Endothelial cell of umbilical vein (primary cell): ENCODE measurements at regions not wholly inside any gene's neighbourhood (a gene's known extent, or its start where the extent isn't known, plus 50 kb on each side); places are given as distances from the start of the nearest gene placed in this dataset.

Experiments used
- BruUV-seq: library from RNA; stranded (reverse); fragments of 400-500 nt; replicated peaks from 2 replicates; lab custom pipeline; 2021; lab: Mats Ljungman, UMichigan
- CTCF ChIA-PET: fragments of 300-600, 350-600 bp; sonication (Branson Sonifier 250); formaldehyde crosslinking; loops from one replicate; lab custom pipeline; 2021; ENCODE audit warnings: antibody characterized with exemption, inconsistent platforms; lab: Charles Lee
- POLR2A ChIA-PET: fragments of 300-600, 350-600 bp; sonication (Branson Sonifier 250); formaldehyde crosslinking; loops from one replicate; lab custom pipeline; 2021; ENCODE audit warnings: antibody characterized with exemption, inconsistent platforms; lab: Charles Lee
- DNase-seq: peaks from one replicate; pipeline ENCODE4 v3.0.0-alpha.2; 2011; ENCODE audit warnings: low read depth, low spot score
- FAIRE-seq: peaks from 2 replicates; lab custom pipeline; 2011; peaks lifted over from hg19 to GRCh38; lab: Jason Lieb, UNC
- H2AFZ ChIP-seq: 2 replicates; pipeline ENCODE4 v1.6.0; 2012; ENCODE audit warnings: low read depth, low read length, control low read depth, inconsistent platforms
- H3K27ac ChIP-seq: 2 replicates; pipeline ENCODE4 v1.5.1; 2011; ENCODE audit warnings: low read depth, mild to moderate bottlenecking, control low read depth, low read length, moderate library complexity; ENCODE audit not compliant: insufficient read depth
- H3K27me3 ChIP-seq, 2 experiments: 2 replicates each; pipeline versions ENCODE4 v1.6.0 to v1.6.1; 2011; ENCODE audit warnings: low read length in 2 of 2, mixed read lengths in 1 of 2; ENCODE audit not compliant: control insufficient read depth in 2 of 2, insufficient read depth in 2 of 2
- H3K36me3 ChIP-seq, 2 experiments: 2 replicates in 1 of 2; 3 replicates in 1 of 2; pipeline ENCODE4 v1.5.1; 2011; ENCODE audit warnings: low read length in 2 of 2, mild to moderate bottlenecking in 1 of 2, moderate library complexity in 1 of 2; ENCODE audit not compliant: control insufficient read depth in 2 of 2, insufficient read depth in 2 of 2; ENCODE audit errors: extremely low read depth in 1 of 2
- H3K4me1 ChIP-seq: 3 replicates; pipeline ENCODE4 v1.5.1; 2011; ENCODE audit warnings: mild to moderate bottlenecking, low read length; ENCODE audit not compliant: control insufficient read depth, insufficient read depth; ENCODE audit errors: extremely low read depth
- H3K4me2 ChIP-seq: 2 replicates; pipeline ENCODE4 v1.6.1; 2011; ENCODE audit warnings: low read length, control low read depth, mixed read lengths; ENCODE audit not compliant: insufficient read depth
- H3K4me3 ChIP-seq, 3 experiments: fragments of 200-600 bp in 1 of 3; sonication (generic), shearing (Covaris generic) in 1 of 3; replicated peaks in 1 of 3; 2 replicates each; pipeline ENCODE4 v1.5.1; 2011 to 2016; ENCODE audit warnings: control low read depth in 3 of 3, low read length in 3 of 3, mild to moderate bottlenecking in 2 of 3, inconsistent platforms in 1 of 3, low read depth in 1 of 3, moderate library complexity in 1 of 3; ENCODE audit not compliant: insufficient read depth in 1 of 3
- H3K79me2 ChIP-seq: 2 replicates; pipeline ENCODE4 v1.6.0; 2012; ENCODE audit warnings: low read length, inconsistent platforms; ENCODE audit not compliant: control insufficient read depth, insufficient read depth
- H3K9ac ChIP-seq: replicated peaks from 2 replicates; pipeline ENCODE3; 2011; ENCODE audit warnings: low read length, control low read depth; ENCODE audit not compliant: insufficient read depth; ENCODE audit errors: extremely low read depth
- H3K9me1 ChIP-seq: replicated peaks from 3 replicates; pipeline ENCODE4 v1.6.0; 2011; ENCODE audit warnings: mild to moderate bottlenecking, low read length; ENCODE audit not compliant: control insufficient read depth, insufficient read depth; ENCODE audit errors: extremely low read depth
- H3K9me3 ChIP-seq: replicated peaks from 2 replicates; pipeline ENCODE4 v1.5.1; 2012; ENCODE audit warnings: low read length, inconsistent platforms; ENCODE audit not compliant: control insufficient read depth, insufficient read depth
- H4K20me1 ChIP-seq: replicated peaks from 2 replicates; pipeline ENCODE3; 2011; ENCODE audit warnings: mild to moderate bottlenecking, low read length; ENCODE audit not compliant: control insufficient read depth, insufficient read depth; ENCODE audit errors: extremely low read depth
- CTCF ChIP-seq, 2 donors: IDR thresholded peaks; 1 replicate in 1 of 2; 2 replicates in 1 of 2; pipeline ENCODE4 v1.5.1; 2011; ENCODE audit warnings: low read length in 2 of 2, mild to moderate bottlenecking in 2 of 2, moderate library complexity in 2 of 2, control low read depth in 1 of 2, inconsistent platforms in 1 of 2, low read depth in 1 of 2; ENCODE audit not compliant: insufficient read depth in 1 of 2; ENCODE audit errors: extremely low read depth in 1 of 2
- FOS ChIP-seq: IDR thresholded peaks from 2 replicates; pipeline ENCODE4 v1.6.1; 2011; ENCODE audit warnings: mild to moderate bottlenecking, low read length, moderate library complexity, borderline replicate concordance; ENCODE audit not compliant: insufficient read depth
- GATA2 ChIP-seq: IDR thresholded peaks from 2 replicates; pipeline ENCODE4 v1.7.0; 2011; ENCODE audit warnings: low read depth, mild to moderate bottlenecking, moderate library complexity, mixed read lengths, low read length; ENCODE audit not compliant: insufficient read length, insufficient read depth
- MYC ChIP-seq: IDR thresholded peaks from one replicate; pipeline ENCODE4 v1.6.1; 2011; ENCODE audit warnings: mild to moderate bottlenecking, low read depth, low read length
- POLR2A ChIP-seq: IDR thresholded peaks from 2 replicates; pipeline ENCODE4 v1.6.1; 2012; ENCODE audit warnings: low read depth, mild to moderate bottlenecking, control low read depth, low read length
- dilution Hi-C: fragments of 300-500 bp; cut with MboI; formaldehyde crosslinking; loops from one replicate; pipeline ENCODE4 v1.15.0; 2019; ENCODE audit warnings: low sequenced_read_pairs; ENCODE audit not compliant: extremely low pct_ligation_motif_present
- intact Hi-C: fragments of 100-400 bp; cut with micrococcal nuclease; formaldehyde crosslinking; loops from one replicate; pipeline ENCODE4 v1.10.0; 2022
- TF ChIP-seq, protein P1 (sequence below): IDR thresholded peaks from 2 replicates; pipeline ENCODE4 v1.6.1; 2011; ENCODE audit not compliant: insufficient read depth, insufficient read length

DNA sequence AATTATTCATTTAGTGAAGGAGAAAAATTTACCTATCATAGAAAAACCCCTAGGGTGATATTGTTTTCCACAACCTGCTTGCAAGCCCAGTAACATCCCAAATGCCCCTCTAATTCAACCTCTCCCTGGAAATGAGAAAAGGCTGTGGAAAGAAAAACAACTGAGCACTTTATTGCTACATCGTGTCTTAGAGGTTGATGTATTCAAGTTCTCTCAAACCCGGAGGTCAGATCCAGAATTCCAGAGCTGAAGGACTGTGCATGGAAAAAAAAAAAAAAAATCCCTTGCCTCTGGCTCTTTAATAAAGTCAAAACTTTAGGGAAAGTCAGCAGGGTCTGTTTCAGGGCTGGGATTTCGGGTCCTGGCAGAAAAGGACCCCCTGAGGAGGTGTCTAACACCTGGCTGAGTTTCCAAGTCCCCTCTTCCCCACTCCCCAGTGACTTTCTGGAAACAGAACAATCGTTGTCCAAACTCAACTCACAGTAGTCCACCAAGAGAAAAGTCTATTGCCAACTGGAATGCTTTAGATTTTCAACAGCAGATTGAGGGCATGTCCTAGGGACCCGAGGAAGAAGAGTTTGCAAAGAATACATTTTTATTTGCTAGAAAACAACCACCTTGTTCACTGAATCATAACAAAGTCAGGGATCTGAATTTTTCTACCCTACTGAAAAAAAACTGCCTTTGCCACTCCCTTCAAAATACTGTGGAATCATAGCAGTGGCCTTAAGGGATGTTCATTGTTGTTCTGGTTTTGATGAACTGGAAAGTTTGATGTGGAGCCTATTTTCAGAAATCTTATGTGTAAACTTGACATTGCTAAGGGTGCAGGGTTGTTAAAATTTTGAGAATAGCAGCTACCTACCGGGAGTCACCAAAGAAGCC is 207.5 kb upstream of the ADAMTS9 start:
- no peak for DNase-seq
- Histone ChIP-seq H3K4me1 (peaks cover 15% of the 10 kb centered on the region), H2AFZ (no peak overlapping the region), H3K4me3 (no peak overlapping the region), H3K9me3 (no peaks in the 10 kb centered on the region), H3K79me2 (no peaks in the 10 kb centered on the region), H3K27ac (no peak overlapping the region), H4K20me1 (no peaks in the 10 kb centered on the region), H3K4me2 (no peak overlapping the region), H3K9ac (no peak overlapping the region), H3K9me1 (no peaks in the 10 kb centered on the region), H3K36me3 (no peaks in the 10 kb centered on the region), H3K27me3 (no peaks in the 10 kb centered on the region)
- no TSS peak for BruUV-seq
- CTCF ChIA-PET, result interaction anchor here (1.1 kb wide), 1 partner anchor 9 kb away, joined by 3 read pairs; no protein-coding TSS in a partner anchor
- POLR2A ChIA-PET, result no interaction called here
- intact Hi-C loops (no loop called here), dilution Hi-C loops (no loop called here)
- no peak for FAIRE-seq
- no peak for TF ChIP-seq GATA2
- TF ChIP-seq, protein P1, sequence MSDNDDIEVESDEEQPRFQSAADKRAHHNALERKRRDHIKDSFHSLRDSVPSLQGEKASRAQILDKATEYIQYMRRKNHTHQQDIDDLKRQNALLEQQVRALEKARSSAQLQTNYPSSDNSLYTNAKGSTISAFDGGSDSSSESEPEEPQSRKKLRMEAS, result no peak

DNA sequence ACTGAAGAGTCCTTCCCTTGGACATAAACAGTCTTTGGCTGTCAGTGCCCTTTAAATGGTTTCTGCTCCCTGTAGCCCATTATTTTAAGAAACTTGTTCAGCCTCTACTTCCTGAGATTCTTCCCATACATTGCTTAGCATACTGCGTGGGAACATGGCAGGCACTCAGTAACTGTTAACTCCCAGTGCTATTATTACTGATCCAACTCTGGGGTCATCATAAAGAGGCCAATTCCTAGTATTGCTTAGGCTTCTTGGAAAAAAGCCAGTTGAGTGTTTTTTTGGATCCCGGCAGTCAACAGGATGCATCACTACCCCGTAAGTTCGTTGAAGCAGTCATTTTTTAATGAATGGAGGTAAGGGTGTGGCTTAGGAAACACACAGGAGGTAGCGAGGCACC is 206.2 kb upstream of the ADAMTS9 start:
- no peaks in the 10 kb centered on the region for H4K20me1 ChIP-seq
- H3K27ac ChIP-seq, result no peak overlapping the region
- dilution Hi-C loops, result no loop called here
- H3K79me2 ChIP-seq, result no peaks in the 10 kb centered on the region
- DNase-seq, result no peak
- no peaks in the 10 kb centered on the region for H3K9me3 ChIP-seq
- no TSS peak for BruUV-seq
- no peak overlapping the region for H3K4me3 ChIP-seq
- CTCF ChIA-PET, result interaction anchor here (1.1 kb wide), 1 partner anchor 10 kb away, joined by 3 read pairs; no protein-coding TSS in a partner anchor
- TF ChIP-seq POLR2A (no peak), CTCF (IDR thresholded peaks at IDR 0.05; ENCODE audit: extremely low read depth in 1 of 2, insufficient read depth in 1 of 2, low read depth in 1 of 2, low read length in 2 of 2) (no peak), FOS (no peak), MYC (no peak)
- TF ChIP-seq, protein P1, result no peak
- no peak for FAIRE-seq
- no peak overlapping the region for H3K9ac ChIP-seq
- no peak overlapping the region for H2AFZ ChIP-seq
- POLR2A ChIA-PET, result no interaction called here
- H3K9me1 ChIP-seq, result no peaks in the 10 kb centered on the region
- no peak overlapping the region for H3K4me2 ChIP-seq
- H3K27me3 ChIP-seq, result no peaks in the 10 kb centered on the region
- intact Hi-C loops, result no loop called here
- peaks cover 26% of the 10 kb centered on the region for H3K4me1 ChIP-seq
- H3K36me3 ChIP-seq, result no peaks in the 10 kb centered on the region
